ENCODE measurements at regions not wholly inside any gene's neighbourhood (a gene's known extent, or its start where the extent isn't known, plus 50 kb on each side); places are given as distances from the start of the nearest gene placed in this dataset.

DNA sequence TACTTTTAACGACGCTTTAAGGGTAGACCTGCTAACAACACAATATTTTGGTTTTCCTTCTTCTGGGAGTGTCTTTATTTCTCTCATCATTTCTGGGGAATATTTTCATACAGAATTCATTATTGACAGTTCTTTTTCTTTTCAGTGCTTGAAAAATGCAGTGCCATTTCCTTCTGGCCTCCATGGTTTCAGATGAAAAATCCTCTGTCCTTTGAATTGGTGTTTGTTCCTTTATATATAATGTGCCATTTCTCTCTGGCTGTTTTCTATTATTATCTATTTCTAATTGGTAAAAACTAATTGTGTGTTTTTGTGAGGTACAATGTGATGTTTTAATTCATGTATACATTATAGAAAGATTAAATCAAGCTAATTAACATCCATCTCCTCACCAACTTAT, 194.3 kb upstream of the S1PR3 start:
- no peak overlapping the region for H3K4me3 ChIP-seq (ENCODE audit: low read depth, low read length)
- CTCF ChIA-PET = no interaction called here
- no peak for DNase-seq (ENCODE audit: low read depth, low spot score)
- POLR2A ChIA-PET = no interaction called here
- TF ChIP-seq, protein P1, sequence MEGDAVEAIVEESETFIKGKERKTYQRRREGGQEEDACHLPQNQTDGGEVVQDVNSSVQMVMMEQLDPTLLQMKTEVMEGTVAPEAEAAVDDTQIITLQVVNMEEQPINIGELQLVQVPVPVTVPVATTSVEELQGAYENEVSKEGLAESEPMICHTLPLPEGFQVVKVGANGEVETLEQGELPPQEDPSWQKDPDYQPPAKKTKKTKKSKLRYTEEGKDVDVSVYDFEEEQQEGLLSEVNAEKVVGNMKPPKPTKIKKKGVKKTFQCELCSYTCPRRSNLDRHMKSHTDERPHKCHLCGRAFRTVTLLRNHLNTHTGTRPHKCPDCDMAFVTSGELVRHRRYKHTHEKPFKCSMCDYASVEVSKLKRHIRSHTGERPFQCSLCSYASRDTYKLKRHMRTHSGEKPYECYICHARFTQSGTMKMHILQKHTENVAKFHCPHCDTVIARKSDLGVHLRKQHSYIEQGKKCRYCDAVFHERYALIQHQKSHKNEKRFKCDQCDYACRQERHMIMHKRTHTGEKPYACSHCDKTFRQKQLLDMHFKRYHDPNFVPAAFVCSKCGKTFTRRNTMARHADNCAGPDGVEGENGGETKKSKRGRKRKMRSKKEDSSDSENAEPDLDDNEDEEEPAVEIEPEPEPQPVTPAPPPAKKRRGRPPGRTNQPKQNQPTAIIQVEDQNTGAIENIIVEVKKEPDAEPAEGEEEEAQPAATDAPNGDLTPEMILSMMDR (IDR thresholded peaks at IDR 0.05; ENCODE audit: insufficient read depth, low read length, missing control alignments) = no peak

DNA sequence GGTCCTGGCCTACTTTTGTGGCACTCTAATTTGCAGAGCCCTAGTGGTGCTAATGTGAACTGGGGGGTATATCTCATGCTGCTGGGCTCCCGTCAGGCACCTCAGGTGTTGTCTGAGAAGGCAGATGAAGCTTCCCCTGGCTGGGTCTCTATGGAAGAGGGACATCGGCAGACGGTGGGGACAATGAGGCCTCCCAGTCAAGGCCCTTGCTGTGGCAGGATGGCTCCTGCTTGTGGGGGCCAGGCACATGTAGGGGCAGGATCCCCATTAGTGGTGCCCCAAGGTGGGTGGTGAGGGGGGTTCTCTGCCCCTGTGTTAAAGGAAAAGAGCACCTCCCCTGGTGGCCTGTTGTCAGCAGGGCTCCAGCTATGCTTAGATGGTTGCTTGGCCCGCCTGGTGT, 192.8 kb upstream of the S1PR3 start:
- TF ChIP-seq, protein P1 (IDR thresholded peaks at IDR 0.05; ENCODE audit: insufficient read depth, low read length, missing control alignments) = no peak
- no peak for DNase-seq (ENCODE audit: low read depth, low spot score)
- ChIA-PET CTCF (interaction anchor here (1.3 kb wide), 1 partner anchor 11 kb away, joined by 4 read pairs; no protein-coding TSS in a partner anchor), POLR2A (no interaction called here)
- no peak overlapping the region for H3K4me3 ChIP-seq (ENCODE audit: low read depth, low read length)

DNA sequence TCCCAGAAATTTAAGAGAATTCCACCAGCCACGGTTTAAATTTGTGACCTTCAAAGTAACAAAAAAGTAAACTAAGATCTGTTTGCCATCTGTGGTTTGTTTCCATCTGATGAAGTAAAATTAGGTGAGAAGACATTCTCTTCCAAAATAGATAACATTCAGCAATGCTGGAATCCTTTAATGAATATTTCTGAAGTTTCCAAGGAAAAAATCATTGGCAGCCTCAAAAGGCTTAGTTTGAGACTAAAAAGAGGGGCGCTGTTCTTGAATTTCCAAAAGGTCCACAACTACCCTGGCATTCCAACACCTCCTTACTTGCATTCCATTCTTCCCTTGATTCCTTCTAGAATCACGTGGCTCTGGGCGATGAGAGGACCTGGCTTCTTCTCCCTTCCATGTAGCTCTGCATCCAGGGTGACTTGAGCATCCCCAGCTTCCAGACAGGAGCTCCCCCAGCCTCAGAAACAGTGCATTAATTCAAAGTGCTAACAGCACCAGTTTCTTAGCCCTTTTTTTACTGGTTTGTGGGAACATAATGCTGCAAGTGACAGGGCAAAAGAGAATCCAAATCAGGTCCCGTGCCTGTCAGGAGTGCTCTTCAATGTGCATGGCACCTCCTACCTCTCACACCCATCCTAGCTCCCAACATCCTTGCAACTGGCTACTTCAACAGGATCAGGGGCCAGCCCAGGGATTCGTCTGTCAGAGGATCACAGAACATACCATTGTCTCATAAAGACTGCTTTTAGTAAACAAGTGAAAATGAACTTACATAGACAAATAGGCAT, 191.5 kb upstream of the S1PR3 start:
- DNase-seq (ENCODE audit: low read depth, low spot score) = no peak
- H3K4me3 ChIP-seq (ENCODE audit: low read depth, low read length) = no peak overlapping the region
- POLR2A ChIA-PET = no interaction called here
- TF ChIP-seq, protein P1 (IDR thresholded peaks at IDR 0.05; ENCODE audit: insufficient read depth, low read length, missing control alignments) = no peak
- CTCF ChIA-PET = interaction anchor here (1.3 kb wide), 1 partner anchor 10 kb away, joined by 4 read pairs; no protein-coding TSS in a partner anchor

DNA sequence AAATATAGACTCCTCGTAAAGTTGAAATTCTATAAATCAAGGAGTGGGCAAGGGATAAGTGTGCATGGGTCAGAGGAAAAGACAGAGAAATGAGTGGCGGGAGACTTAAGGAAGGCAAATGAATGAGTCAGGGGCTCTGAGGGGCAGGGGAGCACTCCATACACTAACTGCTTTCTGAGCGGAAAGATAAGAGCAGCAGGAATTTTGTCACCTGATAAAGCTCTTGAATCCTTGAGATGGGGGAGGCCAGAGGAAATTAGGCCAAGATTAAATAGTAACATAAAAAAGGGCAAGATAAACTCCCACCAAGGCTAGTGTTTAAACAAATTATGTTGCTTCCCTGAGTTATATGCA, 191.0 kb upstream of the S1PR3 start:
- POLR2A ChIA-PET = no interaction called here
- TF ChIP-seq, protein P1 (IDR thresholded peaks at IDR 0.05; ENCODE audit: insufficient read depth, low read length, missing control alignments) = no peak
- H3K4me3 ChIP-seq (ENCODE audit: low read depth, low read length) = no peak overlapping the region
- CTCF ChIA-PET = no interaction called here
- no peak for DNase-seq (ENCODE audit: low read depth, low spot score)

DNA sequence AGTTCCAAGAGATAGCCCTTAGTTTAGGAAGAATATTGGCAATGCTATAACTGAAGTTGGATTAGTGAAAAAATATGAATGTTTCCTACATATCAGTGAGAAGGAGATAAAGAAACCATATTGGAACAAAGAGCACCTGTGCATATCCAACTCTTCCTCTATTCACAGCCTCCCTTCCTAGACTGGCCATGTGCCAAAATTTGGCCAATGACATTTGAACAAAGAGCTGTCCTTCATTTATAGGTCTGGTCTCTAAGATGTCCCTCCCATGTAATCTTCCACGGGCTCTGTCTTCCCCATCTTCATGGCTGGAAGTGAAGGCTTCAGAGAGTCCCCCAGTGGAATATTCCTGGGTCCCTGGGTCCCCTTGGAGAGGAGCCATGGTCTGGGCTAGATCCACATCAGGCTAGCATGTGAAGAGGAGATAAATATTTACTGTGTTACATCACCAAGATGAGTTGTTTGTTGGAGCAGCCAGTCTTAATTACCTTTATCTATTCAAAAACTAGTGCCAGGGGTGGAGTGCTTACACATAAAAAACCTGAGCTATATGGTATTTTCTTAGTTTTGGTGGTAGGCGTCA, 190.0 kb upstream of the S1PR3 start:
- ChIA-PET CTCF (no interaction called here), POLR2A (no interaction called here)
- TF ChIP-seq, protein P1 (IDR thresholded peaks at IDR 0.05; ENCODE audit: insufficient read depth, low read length, missing control alignments) = no peak
- no peak for DNase-seq (ENCODE audit: low read depth, low spot score)
- H3K4me3 ChIP-seq (ENCODE audit: low read depth, low read length) = no peak overlapping the region

DNA sequence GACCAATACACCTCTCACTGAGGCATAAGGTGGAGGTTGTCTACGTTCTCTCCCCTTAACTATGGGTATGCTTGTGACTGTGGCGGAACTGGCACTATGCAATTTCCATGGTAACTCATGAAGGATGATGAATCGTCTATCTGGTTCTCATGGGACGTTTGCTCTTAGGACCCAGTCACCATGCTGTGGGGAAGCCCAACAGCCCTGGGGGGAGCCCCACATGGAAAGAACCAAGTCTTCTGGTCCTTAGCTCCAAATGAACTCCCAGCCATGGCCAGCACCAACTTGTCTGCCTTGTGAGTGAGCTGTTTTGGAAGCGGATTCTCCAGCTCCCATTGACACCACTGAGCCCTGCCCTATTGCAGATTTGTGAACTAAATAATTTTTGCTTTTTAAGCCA, 188.7 kb upstream of the S1PR3 start:
- TF ChIP-seq, protein P1 (IDR thresholded peaks at IDR 0.05; ENCODE audit: insufficient read depth, low read length, missing control alignments) = no peak

More for the DNA sequence above, 188.7 kb upstream of the S1PR3 start:
- ChIA-PET POLR2A (no interaction called here), CTCF (no interaction called here)
- no peak for DNase-seq (ENCODE audit: low read depth, low spot score)
- no peak overlapping the region for H3K4me3 ChIP-seq (ENCODE audit: low read depth, low read length)

Measured in AG04449 (cell line).